ENCODE measurements at regions not wholly inside any gene's neighbourhood (a gene's known extent, or its start where the extent isn't known, plus 50 kb on each side); places are given as distances from the start of the nearest gene placed in this dataset.

DNA sequence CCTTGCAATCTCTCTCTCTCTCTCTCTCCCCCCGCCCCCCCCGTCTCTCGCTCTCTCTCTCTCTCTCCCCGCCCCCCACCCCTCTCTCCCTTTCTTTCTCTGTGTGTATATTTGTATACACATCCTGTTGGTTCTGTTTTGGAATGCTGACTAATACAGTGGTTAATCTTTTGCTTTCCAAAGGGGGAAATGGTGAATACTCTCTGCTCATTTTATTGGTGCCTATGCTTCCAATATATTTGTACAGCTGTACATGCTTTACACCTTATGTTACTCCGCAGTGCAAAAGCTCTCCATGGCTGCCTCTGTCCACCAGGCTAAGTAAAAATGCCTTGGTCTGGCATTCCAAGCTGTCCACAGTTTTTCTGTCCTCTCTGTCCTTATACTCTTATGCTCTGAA, 158.8 kb downstream of the RBMX2 start:
- no peak for TF ChIP-seq CTCF (conservative IDR thresholded peaks at IDR 0.05 in 1 of 2, IDR thresholded peaks at IDR 0.05 in 1 of 2; ENCODE audit: low read depth in 1 of 2, low read length in 2 of 2)
- TF ChIP-seq EZH2 (IDR thresholded peaks at IDR 0.05; ENCODE audit: low read length, missing control alignments): no peak
